ENCODE measurements at regions not wholly inside any gene's neighbourhood (a gene's known extent, or its start where the extent isn't known, plus 50 kb on each side); places are given as distances from the start of the nearest gene placed in this dataset.

- TF ChIP-seq POLR2A (IDR thresholded peaks at IDR 0.05; ENCODE audit: low read depth, low read length) = no peak
- no peak for TF ChIP-seq POLR2AphosphoS5 (IDR thresholded peaks at IDR 0.05; ENCODE audit: low read depth, low read length)
- TF ChIP-seq TAF1 (IDR thresholded peaks at IDR 0.05; ENCODE audit: borderline replicate concordance, low read depth, low read length) = no peak
Measured at GRCh38 chr3:76429581-76430177, 610.2 kb upstream of the ROBO2 start.

Data from GM12892 (cell line).